K562 (cell line): ENCODE measurements at regions not wholly inside any gene's neighbourhood (a gene's known extent, or its start where the extent isn't known, plus 50 kb on each side); places are given as distances from the start of the nearest gene placed in this dataset.

Experiments used
- EGR1 ChIP-seq: fragments of 450-650 bp; conservative IDR thresholded peaks from 2 replicates; pipeline ENCODE4 v1.6.1; 2017; ENCODE audit warnings: mild to moderate bottlenecking
- FOXA3 ChIP-seq, 2 experiments: fragments of 450-650 bp in 1 of 2; sonication (generic) in 1 of 2; formaldehyde crosslinking; IDR thresholded peaks in 1 of 2; conservative IDR thresholded peaks in 1 of 2; 2 replicates each; pipeline versions ENCODE4 v1.4.0 to v1.8.0; 2020 to 2022; ENCODE audit warnings: mild to moderate bottlenecking in 2 of 2, missing genetic modification reagents in 1 of 2
- GABPB2 ChIP-seq: fragments of 250-450 bp; sonication (Bioruptor Pico); conservative IDR thresholded peaks from 2 replicates; pipeline ENCODE4 v1.5.1; 2021; ENCODE audit warnings: mild to moderate bottlenecking
- KDM1A ChIP-seq, 2 experiments: fragments of 450-650 bp; IDR thresholded peaks; 2 replicates each; pipeline ENCODE4 v1.6.1; 2016; ENCODE audit warnings: mild to moderate bottlenecking in 2 of 2
- MAZ ChIP-seq, 2 experiments: fragments of 450-650 bp in 1 of 2; sonication (generic) in 1 of 2; formaldehyde crosslinking; IDR thresholded peaks in 1 of 2; conservative IDR thresholded peaks in 1 of 2; 2 replicates each; pipeline versions ENCODE4 v1.4.0 to v1.5.0; 2020; ENCODE audit warnings: mild to moderate bottlenecking in 1 of 2, missing genetic modification reagents in 1 of 2
- PCBP1 ChIP-seq: fragments of 200-400 bp; formaldehyde crosslinking; IDR thresholded peaks from 2 replicates; pipeline ENCODE4 v1.6.1; 2018; ENCODE audit warnings: mild to moderate bottlenecking, low read depth, low read length; ENCODE audit not compliant: poor library complexity, severe bottlenecking
- PHF8 ChIP-seq: fragments of 200-600 bp; sonication (generic); IDR thresholded peaks from 2 replicates; pipeline ENCODE4 v1.6.1; 2012; ENCODE audit warnings: mixed run types, mild to moderate bottlenecking, inconsistent platforms, low read length, moderate library complexity, borderline replicate concordance
- SAP30 ChIP-seq: fragments of 200-600 bp; sonication (generic); IDR thresholded peaks from 2 replicates; pipeline ENCODE4 v1.6.1; 2012; ENCODE audit warnings: borderline replicate concordance, low read depth, mild to moderate bottlenecking, moderate library complexity, low read length, control low read depth, inconsistent platforms; ENCODE audit not compliant: insufficient read depth, poor library complexity, severe bottlenecking
- SMARCB1 ChIP-seq: IDR thresholded peaks from 2 replicates; pipeline ENCODE4 v1.6.1; 2011; ENCODE audit warnings: improper control_type of control experiment, low read depth; ENCODE audit not compliant: insufficient read length
- ZFP30 ChIP-seq: fragments of 250-450 bp; sonication (Bioruptor Pico); IDR thresholded peaks from 2 replicates; pipeline ENCODE4 v1.8.0; 2022; ENCODE audit warnings: moderate library complexity, mild to moderate bottlenecking, inconsistent platforms, borderline replicate concordance
- ZNF12 ChIP-seq: sonication (generic); formaldehyde crosslinking; IDR thresholded peaks from 2 replicates; pipeline ENCODE4 v1.4.0; 2020; ENCODE audit warnings: mild to moderate bottlenecking, missing genetic modification reagents
- ZNF263 ChIP-seq: sonication (generic); formaldehyde crosslinking; IDR thresholded peaks from 2 replicates; pipeline ENCODE4 v1.8.0; 2022; ENCODE audit warnings: mild to moderate bottlenecking, missing genetic modification reagents, borderline replicate concordance
- TF ChIP-seq, protein P1 (sequence below): fragments of 450-650 bp; IDR thresholded peaks from 2 replicates; pipeline ENCODE4 v1.6.1; 2016; ENCODE audit warnings: antibody characterized with exemption
- TF ChIP-seq, protein P2 (sequence below): sonication (generic); formaldehyde crosslinking; IDR thresholded peaks from 2 replicates; pipeline ENCODE4 v1.8.0; 2022; ENCODE audit warnings: mild to moderate bottlenecking, missing genetic modification reagents
- TF ChIP-seq, protein P3 (sequence below): sonication (generic); formaldehyde crosslinking; IDR thresholded peaks from 2 replicates; pipeline ENCODE4 v1.9.0; 2022; ENCODE audit warnings: mild to moderate bottlenecking, missing genetic modification reagents
- TF ChIP-seq, protein P4 (sequence below): fragments of 200-800 bp; sonication (Bioruptor generic); IDR thresholded peaks from 2 replicates; pipeline ENCODE4 v1.6.1; 2017; ENCODE audit warnings: missing genetic modification characterization, missing compliant biosample characterization
- TF ChIP-seq, protein P5 (sequence below), 2 experiments: IDR thresholded peaks; 2 replicates each; pipeline ENCODE4 v1.6.1; 2011; ENCODE audit warnings: borderline replicate concordance in 1 of 2, control low read depth in 1 of 2, low read depth in 1 of 2, low read length in 1 of 2, mild to moderate bottlenecking in 1 of 2, mixed read lengths in 1 of 2, moderate library complexity in 1 of 2; ENCODE audit not compliant: insufficient read depth in 1 of 2, insufficient read length in 1 of 2, poor library complexity in 1 of 2, severe bottlenecking in 1 of 2; ENCODE audit errors: extremely low read depth in 1 of 2
- TF ChIP-seq, protein P6 (sequence below): sonication (generic); formaldehyde crosslinking; IDR thresholded peaks from 2 replicates; pipeline ENCODE4 v1.8.1; 2023; ENCODE audit warnings: mild to moderate bottlenecking, missing genetic modification reagents

DNA sequence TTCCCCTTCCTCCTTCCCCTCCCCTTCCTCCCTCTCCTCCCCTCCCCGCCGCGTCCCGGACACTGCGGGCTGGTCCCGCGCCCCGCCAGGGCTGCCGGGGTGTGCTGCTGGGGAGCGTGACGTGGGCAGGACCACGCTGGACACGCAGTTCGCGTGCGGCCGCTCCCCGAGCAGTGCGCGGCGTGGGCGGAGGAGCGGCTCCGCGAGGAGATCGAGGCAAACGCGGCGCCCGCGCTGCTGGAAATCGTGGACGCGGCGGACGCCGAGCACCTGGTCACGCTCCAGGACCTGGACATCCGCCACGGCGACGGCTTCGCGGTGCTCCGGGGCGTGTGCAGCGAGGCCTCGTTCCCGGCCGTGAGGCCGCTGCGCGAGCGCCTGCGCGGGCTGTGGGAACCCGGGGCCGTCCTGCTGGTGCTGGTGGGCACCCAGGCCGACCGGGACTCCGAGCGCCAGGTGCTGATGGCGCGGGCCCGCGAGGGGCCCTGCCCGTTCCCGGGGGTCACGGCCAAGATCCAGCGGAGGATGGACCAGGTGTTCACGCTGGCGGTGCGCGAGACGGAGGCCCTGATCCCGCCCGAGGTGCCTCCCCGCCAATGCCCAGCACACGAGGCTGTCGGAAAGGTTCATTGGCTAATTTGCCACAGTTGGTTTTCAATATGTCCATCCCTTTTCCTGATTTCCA, 84.3 kb downstream of the TNFAIP2 start (continued):
- TF ChIP-seq, protein P1, sequence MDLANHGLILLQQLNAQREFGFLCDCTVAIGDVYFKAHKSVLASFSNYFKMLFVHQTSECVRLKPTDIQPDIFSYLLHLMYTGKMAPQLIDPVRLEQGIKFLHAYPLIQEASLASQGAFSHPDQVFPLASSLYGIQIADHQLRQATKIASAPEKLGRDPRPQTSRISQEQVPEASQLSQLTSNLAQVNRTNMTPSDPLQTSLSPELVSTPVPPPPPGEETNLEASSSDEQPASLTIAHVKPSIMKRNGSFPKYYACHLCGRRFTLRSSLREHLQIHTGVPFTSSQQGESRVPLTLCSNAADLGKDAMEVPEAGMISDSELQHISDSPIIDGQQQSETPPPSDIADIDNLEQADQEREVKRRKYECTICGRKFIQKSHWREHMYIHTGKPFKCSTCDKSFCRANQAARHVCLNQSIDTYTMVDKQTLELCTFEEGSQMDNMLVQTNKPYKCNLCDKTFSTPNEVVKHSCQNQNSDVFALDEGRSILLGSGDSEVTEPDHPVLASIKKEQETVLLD = no peak
- TF ChIP-seq ZFP30 (CRISPR knock-in tag) (no peak), FOXA3 (CRISPR knock-in tag; conservative IDR thresholded peaks at IDR 0.05 in 1 of 2, IDR thresholded peaks at IDR 0.05 in 1 of 2) (peak in 1 of 2 experiments; percentile 38; a peak in 1 of 4 replicates), KDM1A (IDR thresholded peaks at IDR 0.05) (0 out of 4 replicates have a peak, but pooled peaks of 1 of the 2 experiments have one; percentile 5), GABPB2 (CRISPR knock-in tag) (no peak), ZNF263 (CRISPR knock-in tag) (peak; percentile 95), SAP30 (peak; percentile 38), MAZ (CRISPR knock-in tag; conservative IDR thresholded peaks at IDR 0.05 in 1 of 2, IDR thresholded peaks at IDR 0.05 in 1 of 2) (peak in 1 of 2 experiments; percentile 67; a peak in 2 of 4 replicates), ZNF12 (CRISPR knock-in tag) (peak; percentile 32; the same call in 1 of the 2 replicates), EGR1 (peak; percentile 67), PCBP1 (peak; percentile 56), PHF8 (peak; percentile 51; the same call in 1 of the 2 replicates), SMARCB1 (no peak)
- TF ChIP-seq, protein P2, sequence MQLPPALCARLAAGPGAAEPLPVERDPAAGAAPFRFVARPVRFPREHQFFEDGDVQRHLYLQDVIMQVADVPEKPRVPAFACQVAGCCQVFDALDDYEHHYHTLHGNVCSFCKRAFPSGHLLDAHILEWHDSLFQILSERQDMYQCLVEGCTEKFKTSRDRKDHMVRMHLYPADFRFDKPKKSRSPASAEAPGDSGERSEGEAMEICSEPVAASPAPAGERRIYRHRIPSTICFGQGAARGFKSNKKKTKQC = peak; percentile 69; the same call in 1 of the 2 replicates
- TF ChIP-seq, protein P3, sequence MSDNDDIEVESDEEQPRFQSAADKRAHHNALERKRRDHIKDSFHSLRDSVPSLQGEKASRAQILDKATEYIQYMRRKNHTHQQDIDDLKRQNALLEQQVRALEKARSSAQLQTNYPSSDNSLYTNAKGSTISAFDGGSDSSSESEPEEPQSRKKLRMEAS (CRISPR knock-in tag) = peak; percentile 70
- TF ChIP-seq, protein P4, sequence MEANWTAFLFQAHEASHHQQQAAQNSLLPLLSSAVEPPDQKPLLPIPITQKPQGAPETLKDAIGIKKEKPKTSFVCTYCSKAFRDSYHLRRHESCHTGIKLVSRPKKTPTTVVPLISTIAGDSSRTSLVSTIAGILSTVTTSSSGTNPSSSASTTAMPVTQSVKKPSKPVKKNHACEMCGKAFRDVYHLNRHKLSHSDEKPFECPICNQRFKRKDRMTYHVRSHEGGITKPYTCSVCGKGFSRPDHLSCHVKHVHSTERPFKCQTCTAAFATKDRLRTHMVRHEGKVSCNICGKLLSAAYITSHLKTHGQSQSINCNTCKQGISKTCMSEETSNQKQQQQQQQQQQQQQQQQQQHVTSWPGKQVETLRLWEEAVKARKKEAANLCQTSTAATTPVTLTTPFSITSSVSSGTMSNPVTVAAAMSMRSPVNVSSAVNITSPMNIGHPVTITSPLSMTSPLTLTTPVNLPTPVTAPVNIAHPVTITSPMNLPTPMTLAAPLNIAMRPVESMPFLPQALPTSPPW (CRISPR knock-in tag) = peak; percentile 8; the same call in 1 of the 2 replicates
- TF ChIP-seq, protein P5, sequence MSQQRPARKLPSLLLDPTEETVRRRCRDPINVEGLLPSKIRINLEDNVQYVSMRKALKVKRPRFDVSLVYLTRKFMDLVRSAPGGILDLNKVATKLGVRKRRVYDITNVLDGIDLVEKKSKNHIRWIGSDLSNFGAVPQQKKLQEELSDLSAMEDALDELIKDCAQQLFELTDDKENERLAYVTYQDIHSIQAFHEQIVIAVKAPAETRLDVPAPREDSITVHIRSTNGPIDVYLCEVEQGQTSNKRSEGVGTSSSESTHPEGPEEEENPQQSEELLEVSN (IDR thresholded peaks at IDR 0.05; ENCODE audit: borderline replicate concordance in 1 of 2, extremely low read depth in 1 of 2, insufficient read depth in 1 of 2, insufficient read length in 1 of 2, low read depth in 1 of 2, low read length in 1 of 2, poor library complexity in 1 of 2, severe bottlenecking in 1 of 2) = peak; percentile 47 to 77
- TF ChIP-seq, protein P6, sequence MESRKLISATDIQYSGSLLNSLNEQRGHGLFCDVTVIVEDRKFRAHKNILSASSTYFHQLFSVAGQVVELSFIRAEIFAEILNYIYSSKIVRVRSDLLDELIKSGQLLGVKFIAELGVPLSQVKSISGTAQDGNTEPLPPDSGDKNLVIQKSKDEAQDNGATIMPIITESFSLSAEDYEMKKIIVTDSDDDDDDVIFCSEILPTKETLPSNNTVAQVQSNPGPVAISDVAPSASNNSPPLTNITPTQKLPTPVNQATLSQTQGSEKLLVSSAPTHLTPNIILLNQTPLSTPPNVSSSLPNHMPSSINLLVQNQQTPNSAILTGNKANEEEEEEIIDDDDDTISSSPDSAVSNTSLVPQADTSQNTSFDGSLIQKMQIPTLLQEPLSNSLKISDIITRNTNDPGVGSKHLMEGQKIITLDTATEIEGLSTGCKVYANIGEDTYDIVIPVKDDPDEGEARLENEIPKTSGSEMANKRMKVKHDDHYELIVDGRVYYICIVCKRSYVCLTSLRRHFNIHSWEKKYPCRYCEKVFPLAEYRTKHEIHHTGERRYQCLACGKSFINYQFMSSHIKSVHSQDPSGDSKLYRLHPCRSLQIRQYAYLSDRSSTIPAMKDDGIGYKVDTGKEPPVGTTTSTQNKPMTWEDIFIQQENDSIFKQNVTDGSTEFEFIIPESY = peak; percentile 94
